Ovary (tissue), 3 donors: ENCODE measurements at regions not wholly inside any gene's neighbourhood (a gene's known extent, or its start where the extent isn't known, plus 50 kb on each side); places are given as distances from the start of the nearest gene placed in this dataset.

Experiments
- CTCF ChIP-seq, 3 donors: fragments of 450-650 bp in 2 of 3; fragments of 200-600 bp in 1 of 3; IDR thresholded peaks; one replicate each; pipeline versions ENCODE4 v1.5.1 to v1.8.0; 2016 to 2022; ENCODE audit warnings: antibody characterized with exemption in 3 of 3, mild to moderate bottlenecking in 1 of 3
- POLR2A ChIP-seq: fragments of 450-650 bp; IDR thresholded peaks from one replicate; pipeline ENCODE4 v1.6.1; 2017; ENCODE audit warnings: antibody characterized with exemption, mild to moderate bottlenecking, moderate library complexity
- donor health status: DM: no; HTN: no; CAD: no.

GRCh38 chr5:38187532-38187931 is 70.8 kb upstream of the EGFLAM start:
- TF ChIP-seq CTCF (IDR thresholded peaks at IDR 0.05) (no peak), POLR2A (no peak)
